ENCODE measurements at regions not wholly inside any gene's neighbourhood (a gene's known extent, or its start where the extent isn't known, plus 50 kb on each side); places are given as distances from the start of the nearest gene placed in this dataset.
A peak's percentile ranks its signal among the peaks of the same experiment; 100 is the strongest.

GRCh38 chr16:51402785-51403184 is 251.7 kb upstream of the SALL1 start:
- TF ChIP-seq CTCF (IDR thresholded peaks at IDR 0.05; ENCODE audit: insufficient read depth, low read depth, low read length): no peak
- no peak overlapping the region for H3K4me3 ChIP-seq (ENCODE audit: low read depth, low read length)
- peak; percentile 76 for DNase-seq (ENCODE audit: low read depth)

GRCh38 chr16:51402298-51402697 is 251.2 kb upstream of the SALL1 start:
- TF ChIP-seq CTCF (IDR thresholded peaks at IDR 0.05; ENCODE audit: insufficient read depth, low read depth, low read length): no peak
- no peak overlapping the region for H3K4me3 ChIP-seq (ENCODE audit: low read depth, low read length)
- DNase-seq (ENCODE audit: low read depth): no peak

GRCh38 chr16:51401673-51402072 is 250.6 kb upstream of the SALL1 start:
- no peak for DNase-seq (ENCODE audit: low read depth)
- no peak overlapping the region for H3K4me3 ChIP-seq (ENCODE audit: low read depth, low read length)
- TF ChIP-seq CTCF (IDR thresholded peaks at IDR 0.05; ENCODE audit: insufficient read depth, low read depth, low read length): no peak

- no peak for DNase-seq (ENCODE audit: low read depth)
- TF ChIP-seq CTCF (IDR thresholded peaks at IDR 0.05; ENCODE audit: insufficient read depth, low read depth, low read length): no peak
- no peak overlapping the region for H3K4me3 ChIP-seq (ENCODE audit: low read depth, low read length)
These were observed 249.0 kb upstream of the SALL1 start for GRCh38 chr16:51399908-51400670.

- no peak overlapping the region for H3K4me3 ChIP-seq (ENCODE audit: low read depth, low read length)
- TF ChIP-seq CTCF (IDR thresholded peaks at IDR 0.05; ENCODE audit: insufficient read depth, low read depth, low read length): no peak
- peak; percentile 55 for DNase-seq (ENCODE audit: low read depth)
These were observed 243.4 kb upstream of the SALL1 start for GRCh38 chr16:51394421-51394820.

- H3K4me3 ChIP-seq (ENCODE audit: low read depth, low read length): no peak overlapping the region
- TF ChIP-seq CTCF (IDR thresholded peaks at IDR 0.05; ENCODE audit: insufficient read depth, low read depth, low read length): no peak
- peak; percentile 68 for DNase-seq (ENCODE audit: low read depth)
These were observed 242.4 kb upstream of the SALL1 start for GRCh38 chr16:51393381-51394005.
